ENCODE measurements at regions not wholly inside any gene's neighbourhood (a gene's known extent, or its start where the extent isn't known, plus 50 kb on each side); places are given as distances from the start of the nearest gene placed in this dataset.

- Histone ChIP-seq H3K9me3 (ENCODE audit: insufficient read depth, low read length) (no peaks in the 10 kb centered on the region), H3K79me2 (ENCODE audit: low read length) (no peaks in the 10 kb centered on the region), H3K4me2 (ENCODE audit: low read length) (no peak overlapping the region), H3K27me3 (ENCODE audit: low read depth, low read length) (no peaks in the 10 kb centered on the region), H2AFZ (ENCODE audit: low read depth, low read length) (no peak overlapping the region), H3K4me3 (ENCODE audit: low read length) (no peak overlapping the region), H3K4me1 (ENCODE audit: low read length) (peaks cover 3% of the 10 kb centered on the region; the same call in 1 of the 2 replicates), H3K27ac (ENCODE audit: low read length) (no peak overlapping the region), H4K20me1 (ENCODE audit: insufficient read depth, low read length) (no peaks in the 10 kb centered on the region), H3K36me3 (replicated peaks; ENCODE audit: low read depth, low read length) (no peaks in the 10 kb centered on the region), H3K9ac (ENCODE audit: low read length) (no peak overlapping the region)
- TF ChIP-seq EZH2phosphoT487 (IDR thresholded peaks at IDR 0.05; ENCODE audit: low read depth) = no peak
- no peak for TF ChIP-seq CTCF (IDR thresholded peaks at IDR 0.05; ENCODE audit: low read depth, low read length)
These were observed 357.4 kb upstream of the SLC39A10 start for GRCh38 chr2:195299600-195299999.

- Histone ChIP-seq H3K4me1 (ENCODE audit: low read length) (no peaks in the 10 kb centered on the region), H2AFZ (ENCODE audit: low read depth, low read length) (no peak overlapping the region), H3K36me3 (replicated peaks; ENCODE audit: low read depth, low read length) (no peaks in the 10 kb centered on the region), H3K79me2 (ENCODE audit: low read length) (no peaks in the 10 kb centered on the region), H3K27ac (ENCODE audit: low read length) (no peak overlapping the region), H3K4me2 (ENCODE audit: low read length) (no peak overlapping the region), H3K9me3 (ENCODE audit: insufficient read depth, low read length) (no peaks in the 10 kb centered on the region), H4K20me1 (ENCODE audit: insufficient read depth, low read length) (no peaks in the 10 kb centered on the region), H3K4me3 (ENCODE audit: low read length) (no peak overlapping the region), H3K27me3 (ENCODE audit: low read depth, low read length) (no peaks in the 10 kb centered on the region), H3K9ac (ENCODE audit: low read length) (no peak overlapping the region)
- TF ChIP-seq CTCF (IDR thresholded peaks at IDR 0.05; ENCODE audit: low read depth, low read length) (no peak), EZH2phosphoT487 (IDR thresholded peaks at IDR 0.05; ENCODE audit: low read depth) (no peak)
These were observed 360.5 kb upstream of the SLC39A10 start for GRCh38 chr2:195296490-195296889.

GRCh38 chr2:195289081-195289480 is 367.9 kb upstream of the SLC39A10 start:
- no peak overlapping the region for H2AFZ ChIP-seq (ENCODE audit: low read depth, low read length)
- no peaks in the 10 kb centered on the region for H3K4me1 ChIP-seq (ENCODE audit: low read length)
- no peaks in the 10 kb centered on the region for H3K36me3 ChIP-seq (replicated peaks; ENCODE audit: low read depth, low read length)
- H3K9ac ChIP-seq (ENCODE audit: low read length) = no peak overlapping the region
- no peaks in the 10 kb centered on the region for H3K9me3 ChIP-seq (ENCODE audit: insufficient read depth, low read length)
- H3K27me3 ChIP-seq (ENCODE audit: low read depth, low read length) = no peaks in the 10 kb centered on the region
- no peak overlapping the region for H3K4me3 ChIP-seq (ENCODE audit: low read length)
- H3K4me2 ChIP-seq (ENCODE audit: low read length) = no peak overlapping the region
- TF ChIP-seq CTCF (IDR thresholded peaks at IDR 0.05; ENCODE audit: low read depth, low read length) (no peak), EZH2phosphoT487 (IDR thresholded peaks at IDR 0.05; ENCODE audit: low read depth) (no peak)
- H3K27ac ChIP-seq (ENCODE audit: low read length) = no peak overlapping the region
- no peaks in the 10 kb centered on the region for H3K79me2 ChIP-seq (ENCODE audit: low read length)
- no peaks in the 10 kb centered on the region for H4K20me1 ChIP-seq (ENCODE audit: insufficient read depth, low read length)

GRCh38 chr2:195279840-195280427 is 377.1 kb upstream of the SLC39A10 start:
- Histone ChIP-seq H2AFZ (ENCODE audit: low read depth, low read length) (no peak overlapping the region), H3K9me3 (ENCODE audit: insufficient read depth, low read length) (no peaks in the 10 kb centered on the region), H3K27me3 (ENCODE audit: low read depth, low read length) (no peaks in the 10 kb centered on the region)

More at GRCh38 chr2:195279840-195280427, 377.1 kb upstream of the SLC39A10 start:
- Histone ChIP-seq H3K36me3 (replicated peaks; ENCODE audit: low read depth, low read length) (no peaks in the 10 kb centered on the region), H3K79me2 (ENCODE audit: low read length) (no peaks in the 10 kb centered on the region), H3K9ac (ENCODE audit: low read length) (no peak overlapping the region), H3K27ac (ENCODE audit: low read length) (no peak overlapping the region), H3K4me3 (ENCODE audit: low read length) (no peak overlapping the region), H4K20me1 (ENCODE audit: insufficient read depth, low read length) (no peaks in the 10 kb centered on the region), H3K4me2 (ENCODE audit: low read length) (no peak overlapping the region), H3K4me1 (ENCODE audit: low read length) (peaks cover 5% of the 10 kb centered on the region; the same call in 1 of the 2 replicates)
- TF ChIP-seq EZH2phosphoT487 (IDR thresholded peaks at IDR 0.05; ENCODE audit: low read depth) (no peak), CTCF (IDR thresholded peaks at IDR 0.05; ENCODE audit: low read depth, low read length) (no peak)
